Neural crest cell (in vitro differentiated cells): ENCODE measurements at regions not wholly inside any gene's neighbourhood (a gene's known extent, or its start where the extent isn't known, plus 50 kb on each side); places are given as distances from the start of the nearest gene placed in this dataset.

Experiments
- DNase-seq: peaks from one replicate; pipeline ENCODE4 v3.0.0; 2021; ENCODE audit warnings: low read depth, mixed read lengths, low spot score
- H3K27ac Mint-ChIP-seq: one replicate; pipeline ENCODE4 v1.8.0; 2021; ENCODE audit warnings: mild to moderate bottlenecking, mixed read lengths; ENCODE audit not compliant: unreplicated experiment
- H3K27me3 Mint-ChIP-seq: 2 replicates; pipeline ENCODE4 v1.8.0; 2021; ENCODE audit warnings: low read depth, mild to moderate bottlenecking, mixed read lengths
- H3K36me3 Mint-ChIP-seq: 2 replicates; pipeline ENCODE4 v1.8.0; 2021; ENCODE audit warnings: low read depth, mild to moderate bottlenecking, mixed read lengths
- H3K4me1 Mint-ChIP-seq: 2 replicates; pipeline ENCODE4 v1.8.0; 2021; ENCODE audit warnings: mixed read lengths
- H3K4me3 Mint-ChIP-seq: one replicate; pipeline ENCODE4 v1.8.0; 2021; ENCODE audit warnings: mild to moderate bottlenecking, mixed read lengths
- H3K9me3 Mint-ChIP-seq: 2 replicates; pipeline ENCODE4 v1.8.0; 2021; ENCODE audit warnings: mixed read lengths
- TF ChIP-seq, protein P1 (sequence below): fragments of 200-600 bp; sonication (generic); conservative IDR thresholded peaks from 2 replicates; pipeline ENCODE4 v1.5.0; 2021; ENCODE audit warnings: antibody characterized with exemption, mild to moderate bottlenecking

DNA sequence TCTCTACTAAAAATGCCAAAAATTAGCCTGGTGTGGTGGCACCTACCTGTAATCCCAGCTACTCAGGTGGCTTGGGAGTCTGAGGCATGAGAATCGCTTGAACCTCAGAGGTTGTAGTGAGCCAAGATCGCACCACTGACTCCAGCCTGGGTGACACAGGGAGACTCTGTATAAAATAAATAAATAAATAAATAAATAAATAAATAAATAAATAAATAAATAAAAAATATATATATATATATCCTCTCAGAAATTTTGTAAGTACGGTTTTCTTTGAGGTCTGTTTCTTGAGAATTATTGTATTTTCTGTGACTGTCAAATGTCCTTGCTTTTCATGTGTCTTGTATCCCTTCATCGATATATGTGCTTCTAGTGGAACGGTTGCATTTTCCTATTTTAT lies 406.9 kb upstream of the FIGN start:
- TF ChIP-seq, protein P1, sequence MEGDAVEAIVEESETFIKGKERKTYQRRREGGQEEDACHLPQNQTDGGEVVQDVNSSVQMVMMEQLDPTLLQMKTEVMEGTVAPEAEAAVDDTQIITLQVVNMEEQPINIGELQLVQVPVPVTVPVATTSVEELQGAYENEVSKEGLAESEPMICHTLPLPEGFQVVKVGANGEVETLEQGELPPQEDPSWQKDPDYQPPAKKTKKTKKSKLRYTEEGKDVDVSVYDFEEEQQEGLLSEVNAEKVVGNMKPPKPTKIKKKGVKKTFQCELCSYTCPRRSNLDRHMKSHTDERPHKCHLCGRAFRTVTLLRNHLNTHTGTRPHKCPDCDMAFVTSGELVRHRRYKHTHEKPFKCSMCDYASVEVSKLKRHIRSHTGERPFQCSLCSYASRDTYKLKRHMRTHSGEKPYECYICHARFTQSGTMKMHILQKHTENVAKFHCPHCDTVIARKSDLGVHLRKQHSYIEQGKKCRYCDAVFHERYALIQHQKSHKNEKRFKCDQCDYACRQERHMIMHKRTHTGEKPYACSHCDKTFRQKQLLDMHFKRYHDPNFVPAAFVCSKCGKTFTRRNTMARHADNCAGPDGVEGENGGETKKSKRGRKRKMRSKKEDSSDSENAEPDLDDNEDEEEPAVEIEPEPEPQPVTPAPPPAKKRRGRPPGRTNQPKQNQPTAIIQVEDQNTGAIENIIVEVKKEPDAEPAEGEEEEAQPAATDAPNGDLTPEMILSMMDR = no peak
- Mint-ChIP-seq H3K9me3 (no peaks in the 10 kb centered on the region), H3K27me3 (no peaks in the 10 kb centered on the region), H3K4me3 (no peak overlapping the region), H3K36me3 (no peaks in the 10 kb centered on the region), H3K27ac (no peak overlapping the region), H3K4me1 (no peaks in the 10 kb centered on the region)
- DNase-seq = no peak

DNA sequence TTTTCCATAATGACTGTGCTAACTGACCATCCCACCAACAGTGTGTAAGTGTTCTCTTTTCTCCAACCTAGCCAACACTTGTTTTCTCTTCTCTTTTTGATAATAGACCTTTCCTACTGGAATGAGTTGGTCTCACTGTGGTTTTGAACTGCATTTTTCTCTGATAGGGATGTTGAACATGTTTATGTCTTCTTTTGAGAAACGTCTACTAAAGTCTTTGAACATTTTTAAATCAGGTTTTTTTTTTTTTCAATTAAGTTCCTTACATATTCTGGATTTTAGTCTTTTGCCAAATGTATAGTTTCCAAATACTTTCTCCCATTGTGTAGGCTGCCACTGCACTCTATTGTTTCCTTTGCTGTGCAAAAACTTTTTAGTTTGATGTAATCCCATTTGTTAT lies 405.5 kb upstream of the FIGN start:
- DNase-seq = no peak
- Mint-ChIP-seq H3K36me3 (no peaks in the 10 kb centered on the region), H3K9me3 (no peaks in the 10 kb centered on the region), H3K4me1 (no peaks in the 10 kb centered on the region), H3K27ac (no peak overlapping the region), H3K27me3 (no peaks in the 10 kb centered on the region), H3K4me3 (no peak overlapping the region)
- TF ChIP-seq, protein P1 = no peak

DNA sequence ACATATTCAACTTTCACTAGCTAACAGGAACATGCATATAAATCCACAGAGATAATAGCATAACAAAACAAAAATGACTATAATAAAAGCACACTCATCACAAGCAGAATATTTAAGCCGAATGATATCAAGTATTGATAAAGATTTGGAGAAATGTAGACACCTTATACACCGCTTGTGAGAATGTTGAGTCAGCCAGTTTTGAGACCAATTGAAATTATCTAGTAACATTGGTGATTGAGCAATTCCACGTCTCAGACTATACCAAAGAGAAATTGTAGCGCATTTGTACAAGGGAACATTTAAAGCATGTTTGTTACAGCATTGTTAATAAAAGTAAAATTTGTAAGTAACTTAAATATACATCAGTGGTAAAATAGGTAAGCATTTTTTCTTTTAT lies 402.9 kb upstream of the FIGN start:
- Mint-ChIP-seq H3K27ac (no peak overlapping the region), H3K4me1 (no peaks in the 10 kb centered on the region), H3K27me3 (no peaks in the 10 kb centered on the region), H3K4me3 (no peak overlapping the region), H3K9me3 (no peaks in the 10 kb centered on the region), H3K36me3 (no peaks in the 10 kb centered on the region)
- TF ChIP-seq, protein P1 = no peak
- no peak for DNase-seq

DNA sequence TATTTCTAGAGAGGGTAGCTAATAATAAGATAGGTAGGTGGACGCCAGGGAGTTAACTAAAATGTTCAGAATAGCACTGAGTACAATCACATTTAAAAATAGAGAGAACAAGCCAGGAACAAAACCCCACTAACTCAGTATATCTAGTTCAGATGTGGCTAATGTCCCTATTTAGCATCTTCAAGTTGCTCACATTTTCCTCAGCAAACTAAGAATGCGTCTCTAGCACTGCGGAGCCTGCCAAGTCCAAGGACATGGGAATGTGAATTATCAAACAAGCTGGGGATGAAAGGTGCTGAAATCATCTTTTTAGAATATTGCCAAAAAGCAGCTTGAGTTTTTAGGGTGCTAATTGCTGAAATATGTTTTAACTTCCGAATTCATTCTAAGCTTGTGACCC lies 398.5 kb upstream of the FIGN start:
- DNase-seq = no peak
- Mint-ChIP-seq H3K27me3 (no peaks in the 10 kb centered on the region), H3K36me3 (no peaks in the 10 kb centered on the region), H3K27ac (no peak overlapping the region), H3K4me3 (no peak overlapping the region), H3K4me1 (no peaks in the 10 kb centered on the region), H3K9me3 (no peaks in the 10 kb centered on the region)
- TF ChIP-seq, protein P1 = no peak

DNA sequence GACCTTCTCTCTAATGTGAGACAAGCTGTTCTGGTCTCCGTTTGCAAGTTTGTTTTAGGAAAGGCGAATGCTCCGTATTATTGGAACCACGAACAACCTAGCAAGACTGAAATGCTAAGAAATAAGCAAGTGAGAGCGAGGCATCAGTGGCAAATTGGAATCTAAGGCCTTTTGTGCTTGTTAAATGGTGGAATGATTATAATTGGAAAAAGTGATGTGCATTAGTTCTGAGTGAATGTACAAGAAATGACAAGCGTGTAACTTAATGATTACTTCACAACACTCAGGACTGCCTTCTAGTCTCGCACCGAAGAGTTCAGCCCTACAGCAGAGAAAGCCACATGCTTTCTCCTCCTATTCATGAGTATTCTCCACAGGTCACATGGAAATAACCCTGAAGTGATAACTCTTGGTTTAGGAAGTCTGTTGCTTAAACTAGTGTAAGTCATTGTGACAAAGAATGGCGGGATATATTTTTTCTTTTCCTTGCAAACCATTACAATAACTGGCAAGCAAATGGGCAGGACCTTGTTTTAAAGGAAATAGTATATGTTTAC lies 392.2 kb upstream of the FIGN start:
- Mint-ChIP-seq H3K27me3 (no peaks in the 10 kb centered on the region), H3K36me3 (peaks cover 3% of the 10 kb centered on the region), H3K9me3 (no peaks in the 10 kb centered on the region), H3K4me3 (no peak overlapping the region), H3K27ac (no peak overlapping the region), H3K4me1 (peaks cover 18% of the 10 kb centered on the region)
- TF ChIP-seq, protein P1 = no peak
- no peak for DNase-seq
